IMR-90 (cell line): ENCODE measurements at regions not wholly inside any gene's neighbourhood (a gene's known extent, or its start where the extent isn't known, plus 50 kb on each side); places are given as distances from the start of the nearest gene placed in this dataset.

Experiments
- ATAC-seq: fragments of 200-7000 bp; cut with Tn5 transposase; 2 replicates; pipeline ENCODE4 v1.9.1; 2020; ENCODE audit warnings: low read depth, mild to moderate bottlenecking, moderate library complexity
- BruUV-seq: library from RNA; stranded (reverse); fragments of 400-500 nt; replicated peaks from 2 replicates; lab custom pipeline; 2021; lab: Mats Ljungman, UMichigan
- CTCF ChIA-PET: fragments of 300-600 bp; formaldehyde crosslinking; extraction: SDS; loops from one replicate; lab custom pipeline; 2021; ENCODE audit warnings: antibody characterized with exemption; lab: Yijun Ruan, JAX
- POLR2A ChIA-PET: fragments of 300-600 bp; sonication (Branson Sonifier 250); formaldehyde crosslinking; loops from one replicate; lab custom pipeline; 2022; ENCODE audit warnings: antibody characterized with exemption; ENCODE audit not compliant: unreplicated experiment; lab: Charles Lee
- DNase-seq: peaks from one replicate; pipeline ENCODE4 v3.0.0; 2013
- H2AFZ ChIP-seq: replicated peaks from 2 replicates; pipeline ENCODE3; 2013; ENCODE audit warnings: low read length, mild to moderate bottlenecking; ENCODE audit not compliant: poor library complexity
- H2AK5ac ChIP-seq: 2 replicates; pipeline ENCODE4 v1.6.1; 2013; ENCODE audit warnings: low read depth, low read length, inconsistent platforms
- H2AK9ac ChIP-seq: replicated peaks from 2 replicates; pipeline ENCODE3; 2013; ENCODE audit warnings: mild to moderate bottlenecking, low read depth, low read length, moderate library complexity; ENCODE audit not compliant: poor library complexity
- H2BK120ac ChIP-seq: 2 replicates; pipeline ENCODE4 v1.6.1; 2013; ENCODE audit warnings: low read depth, low read length, inconsistent platforms
- H2BK15ac ChIP-seq: 3 replicates; pipeline ENCODE4 v1.6.1; 2013; ENCODE audit warnings: low read depth, low read length, inconsistent platforms
- H2BK20ac ChIP-seq: 2 replicates; pipeline ENCODE4 v1.6.1; 2013; ENCODE audit warnings: low read depth, mild to moderate bottlenecking, inconsistent platforms, low read length, moderate library complexity
- H2BK5ac ChIP-seq: 2 replicates; pipeline ENCODE4 v1.6.1; 2013; ENCODE audit warnings: mild to moderate bottlenecking, low read depth, low read length, inconsistent platforms; ENCODE audit not compliant: poor library complexity, severe bottlenecking
- H3K14ac ChIP-seq: replicated peaks from 2 replicates; pipeline ENCODE4 v1.6.1; 2013; ENCODE audit warnings: low read depth, low read length, inconsistent platforms
- H3K18ac ChIP-seq: 2 replicates; pipeline ENCODE4 v1.6.1; 2013; ENCODE audit warnings: low read depth, low read length, control low read depth
- H3K23ac ChIP-seq: 2 replicates; pipeline ENCODE4 v1.6.1; 2013; ENCODE audit warnings: low read depth, low read length, inconsistent platforms
- H3K27ac ChIP-seq: 2 replicates; pipeline ENCODE4 v1.5.1; 2013; ENCODE audit warnings: mild to moderate bottlenecking, control low read depth, low read length; ENCODE audit not compliant: insufficient read depth
- H3K27me3 ChIP-seq: 2 replicates; pipeline ENCODE4 v1.6.1; 2013; ENCODE audit warnings: low read length; ENCODE audit not compliant: control insufficient read depth, insufficient read depth
- H3K36me3 ChIP-seq: 2 replicates; pipeline ENCODE4 v1.6.1; 2013; ENCODE audit warnings: low read length, mixed read lengths; ENCODE audit not compliant: control insufficient read depth, insufficient read depth
- H3K4ac ChIP-seq: 2 replicates; pipeline ENCODE4 v1.6.1; 2013; ENCODE audit warnings: low read depth, low read length, inconsistent platforms
- H3K4me1 ChIP-seq: 2 replicates; pipeline ENCODE4 v1.6.1; 2013; ENCODE audit warnings: low read length, mixed read lengths; ENCODE audit not compliant: control insufficient read depth, insufficient read depth
- H3K4me2 ChIP-seq: 2 replicates; pipeline ENCODE4 v1.6.1; 2013; ENCODE audit warnings: low read depth, mild to moderate bottlenecking, control low read depth, low read length, moderate library complexity
- H3K4me3 ChIP-seq: 2 replicates; pipeline ENCODE4 v1.5.1; 2013; ENCODE audit warnings: low read depth, mild to moderate bottlenecking, control low read depth, low read length, moderate library complexity; ENCODE audit not compliant: insufficient read depth
- H3K56ac ChIP-seq: 2 replicates; pipeline ENCODE4 v1.6.1; 2013; ENCODE audit warnings: low read length, inconsistent platforms; ENCODE audit not compliant: insufficient read depth; ENCODE audit errors: extremely low read depth
- H3K79me1 ChIP-seq, 2 experiments: 2 replicates each; pipeline ENCODE4 v1.6.1; 2013; ENCODE audit warnings: low read length in 2 of 2, inconsistent platforms in 1 of 2, low read depth in 1 of 2
- H3K9ac ChIP-seq: 2 replicates; pipeline ENCODE4 v1.6.1; 2013; ENCODE audit warnings: low read depth, low read length, control low read depth
- H3K9me1 ChIP-seq: 2 replicates; pipeline ENCODE4 v1.6.1; 2013; ENCODE audit warnings: low read length, inconsistent platforms; ENCODE audit not compliant: insufficient read depth
- H3K9me3 ChIP-seq: 2 replicates; pipeline ENCODE4 v1.6.1; 2013; ENCODE audit warnings: low read length; ENCODE audit not compliant: control insufficient read depth, insufficient read depth
- H4K20me1 ChIP-seq: 2 replicates; pipeline ENCODE4 v1.6.1; 2013; ENCODE audit warnings: low read length, inconsistent platforms; ENCODE audit not compliant: insufficient read depth
- H4K5ac ChIP-seq: 2 replicates; pipeline ENCODE4 v1.6.1; 2013; ENCODE audit warnings: mild to moderate bottlenecking, low read depth, low read length, control low read depth
- H4K8ac ChIP-seq, 2 experiments: 2 replicates each; pipeline ENCODE4 v1.6.1; 2013; ENCODE audit warnings: low read depth in 2 of 2, low read length in 2 of 2, control low read depth in 1 of 2, inconsistent platforms in 1 of 2
- H4K91ac ChIP-seq: 2 replicates; pipeline ENCODE4 v1.6.1; 2013; ENCODE audit warnings: low read depth, low read length, inconsistent platforms; ENCODE audit not compliant: insufficient read depth
- BHLHE40 ChIP-seq: fragments of 150-350 bp; IDR thresholded peaks from 2 replicates; pipeline ENCODE4 v1.6.1; 2016; ENCODE audit warnings: mild to moderate bottlenecking, low read depth, low read length
- CEBPB ChIP-seq: IDR thresholded peaks from 2 replicates; pipeline ENCODE4 v1.6.1; 2012; ENCODE audit warnings: low read depth, low read length, improper control_type of control experiment
- CHD1 ChIP-seq: IDR thresholded peaks from 2 replicates; pipeline ENCODE4 v1.6.1; 2012; ENCODE audit warnings: low read depth, low read length, improper control_type of control experiment
- CTCF ChIP-seq: conservative IDR thresholded peaks from 2 replicates; pipeline ENCODE4 v1.5.1; 2012; ENCODE audit warnings: mild to moderate bottlenecking, low read depth, low read length, improper control_type of control experiment
- ELK1 ChIP-seq: fragments of 150-350 bp; IDR thresholded peaks from 2 replicates; pipeline ENCODE4 v1.6.1; 2016; ENCODE audit warnings: low read depth, mild to moderate bottlenecking, low read length, moderate library complexity, borderline replicate concordance
- FOS ChIP-seq: fragments of 150-350 bp; IDR thresholded peaks from 2 replicates; pipeline ENCODE4 v1.6.1; 2016; ENCODE audit warnings: low read depth, low read length
- MAFK ChIP-seq: IDR thresholded peaks from 2 replicates; pipeline ENCODE4 v1.6.1; 2012; ENCODE audit warnings: low read depth, low read length, improper control_type of control experiment
- MAZ ChIP-seq: IDR thresholded peaks from 2 replicates; pipeline ENCODE4 v1.6.1; 2012; ENCODE audit warnings: low read depth, mild to moderate bottlenecking, low read length, improper control_type of control experiment, moderate library complexity, borderline replicate concordance
- MXI1 ChIP-seq: IDR thresholded peaks from 2 replicates; pipeline ENCODE4 v1.6.1; 2012; ENCODE audit warnings: low read depth, mild to moderate bottlenecking, low read length, moderate library complexity, borderline replicate concordance
- NFE2L2 ChIP-seq: fragments of 150-350 bp; IDR thresholded peaks from 2 replicates; pipeline ENCODE4 v1.6.1; 2016; ENCODE audit warnings: low read depth, mild to moderate bottlenecking, low read length
- POLR2A ChIP-seq: IDR thresholded peaks from 2 replicates; pipeline ENCODE4 v1.6.1; 2012; ENCODE audit warnings: mild to moderate bottlenecking, low read depth, low read length
- RAD21 ChIP-seq: IDR thresholded peaks from 2 replicates; pipeline ENCODE4 v1.6.1; 2012; ENCODE audit warnings: low read length, improper control_type of control experiment
- RCOR1 ChIP-seq: IDR thresholded peaks from 2 replicates; pipeline ENCODE4 v1.6.1; 2012; ENCODE audit warnings: mild to moderate bottlenecking, low read length, improper control_type of control experiment; ENCODE audit not compliant: insufficient replicate concordance
- RFX5 ChIP-seq: IDR thresholded peaks from 2 replicates; pipeline ENCODE4 v1.8.0; 2012; ENCODE audit warnings: low read depth, mild to moderate bottlenecking, low read length, moderate library complexity
- SMC3 ChIP-seq: fragments of 150-350 bp; IDR thresholded peaks from 2 replicates; pipeline ENCODE4 v1.6.1; 2016; ENCODE audit warnings: low read depth, mild to moderate bottlenecking, antibody characterized with exemption, low read length, moderate library complexity
- USF2 ChIP-seq: fragments of 150-350 bp; IDR thresholded peaks from 2 replicates; pipeline ENCODE4 v1.6.1; 2017; ENCODE audit warnings: mild to moderate bottlenecking, antibody characterized with exemption, low read length, low read depth
- WGBS, 2 experiments: methylation state at CpG; one replicate each; pipeline versions ENCODE4 v1.1.5 to v1.1.7; 2013; ENCODE audit warnings: missing lambda C conversion rate in 2 of 2; ENCODE audit not compliant: insufficient read length in 1 of 2; ENCODE audit errors: extremely low coverage in 2 of 2; 5-methylcytosine and 5-hydroxymethylcytosine counted together
- dilution Hi-C: fragments of 300-500 bp; cut with HindIII; formaldehyde crosslinking; loops from one replicate; pipeline ENCODE4 v1.14.3; 2018; ENCODE audit warnings: low sequenced_read_pairs; ENCODE audit not compliant: unreplicated experiment
- in situ Hi-C: fragments of 300-500 bp; cut with MboI; formaldehyde crosslinking; loops from 3 replicates; pipeline ENCODE4 v1.14.3; 2019; ENCODE audit warnings: low sequenced_read_pairs, inconsistent platforms, mixed read lengths
- intact Hi-C: fragments of 100-400 bp; cut with micrococcal nuclease; formaldehyde crosslinking; loops from 2 replicates; pipeline ENCODE4 v1.10.0; 2022

- dilution Hi-C loops, result no loop called here
- in situ Hi-C loops, result no loop called here
- H3K23ac ChIP-seq, result no peak overlapping the region
- no CpG with 5 or more reads among the region's 4 CpGs for WGBS, 2 experiments
- no peaks in the 10 kb centered on the region; the same call in 1 of the 2 replicates for H3K27me3 ChIP-seq
- no peak overlapping the region for H4K8ac ChIP-seq
- H2BK120ac ChIP-seq, result no peak overlapping the region
- H3K18ac ChIP-seq, result no peak overlapping the region
- no peak overlapping the region for H2BK20ac ChIP-seq
- no peak overlapping the region for H3K4ac ChIP-seq
- H2AK5ac ChIP-seq, result no peak overlapping the region
- no peaks in the 10 kb centered on the region for H3K36me3 ChIP-seq
- no peak for DNase-seq
- H3K4me2 ChIP-seq, result no peak overlapping the region
- H3K27ac ChIP-seq, result no peak overlapping the region
- H4K5ac ChIP-seq, result no peak overlapping the region
- BruUV-seq, result no TSS peak
- H3K56ac ChIP-seq, result no peak overlapping the region
- no peaks in the 10 kb centered on the region for H4K20me1 ChIP-seq
- no peak overlapping the region for H3K9ac ChIP-seq
- ChIA-PET POLR2A (no interaction called here), CTCF (no interaction called here)
- H3K9me1 ChIP-seq, result no peaks in the 10 kb centered on the region
- TF ChIP-seq NFE2L2 (no peak), ELK1 (no peak), RAD21 (no peak), RFX5 (no peak), RCOR1 (no peak), CEBPB (no peak), CHD1 (no peak), USF2 (no peak), FOS (no peak), MAFK (no peak), MXI1 (no peak), POLR2A (no peak), CTCF (no peak), SMC3 (no peak), BHLHE40 (no peak), MAZ (no peak)
- H2BK15ac ChIP-seq, result no peak overlapping the region
- H4K91ac ChIP-seq, result no peak overlapping the region
- intact Hi-C loops, result no loop called here
- H2BK5ac ChIP-seq, result no peak overlapping the region
- no peak overlapping the region for H3K14ac ChIP-seq
- no peaks in the 10 kb centered on the region for H3K79me1 ChIP-seq
- no peak for ATAC-seq
- no peaks in the 10 kb centered on the region for H3K4me1 ChIP-seq
- no peak overlapping the region for H2AFZ ChIP-seq
- no peak overlapping the region for H3K4me3 ChIP-seq
- H2AK9ac ChIP-seq, result no peak overlapping the region
- H3K9me3 ChIP-seq, result no peaks in the 10 kb centered on the region
These were observed 297.1 kb downstream of the GADD45G start for GRCh38 chr9:89901920-89902319.
